Heart right ventricle (tissue), 16 donors: ENCODE measurements at regions not wholly inside any gene's neighbourhood (a gene's known extent, or its start where the extent isn't known, plus 50 kb on each side); places are given as distances from the start of the nearest gene placed in this dataset.

Experiments used
- ATAC-seq, 8 donors: fragments of 200-7000 bp; cut with Tn5 transposase; one replicate each; pipeline ENCODE4 v1.9.1; 2020; ENCODE audit warnings: mild to moderate bottlenecking in 8 of 8, moderate library complexity in 8 of 8, moderate number of reproducible peaks in 1 of 8
- DNase-seq, 2 donors: peaks; one replicate each; pipeline ENCODE4 v3.0.0-alpha.2; 2020
- H3K27ac ChIP-seq, 10 donors: fragments of 200-600 bp; sonication (generic) in 2 of 10; one replicate each; pipeline versions ENCODE4 v1.5.0 to v1.8.0; 2020 to 2022; ENCODE audit warnings: mild to moderate bottlenecking in 3 of 10
- H3K27me3 ChIP-seq, 7 donors: fragments of 200-600 bp; one replicate each; pipeline ENCODE4 v1.8.0; 2021 to 2022; ENCODE audit warnings: mild to moderate bottlenecking in 2 of 7
- H3K36me3 ChIP-seq, 9 donors: fragments of 200-600 bp; sonication (generic) in 1 of 9; one replicate each; pipeline versions ENCODE4 v1.5.0 to v1.8.0; 2020 to 2022; ENCODE audit warnings: mild to moderate bottlenecking in 2 of 9
- H3K4me1 ChIP-seq, 9 donors: fragments of 200-600 bp; sonication (generic) in 1 of 9; one replicate each; pipeline versions ENCODE4 v1.5.0 to v1.8.0; 2020 to 2022; ENCODE audit warnings: mild to moderate bottlenecking in 4 of 9
- H3K4me3 ChIP-seq, 10 donors: fragments of 200-600 bp; sonication (generic) in 2 of 10; one replicate each; pipeline versions ENCODE4 v1.5.0 to v1.8.0; 2020 to 2022; ENCODE audit warnings: mild to moderate bottlenecking in 7 of 10, moderate library complexity in 2 of 10
- H3K9me3 ChIP-seq, 11 donors: fragments of 200-600 bp in 10 of 11; sonication (generic) in 2 of 11; one replicate each; pipeline versions ENCODE4 v1.5.0 to v1.8.0; 2013 to 2022; ENCODE audit warnings: mild to moderate bottlenecking in 2 of 11, control low read depth in 1 of 11, moderate library complexity in 1 of 11
- WGBS, 2 donors: extraction: QIAGEN DNeasy Blood & Tissue Kit; methylation state at CpG; one replicate each; pipeline ENCODE4 v1.1.7; 2013; ENCODE audit warnings: inconsistent platforms in 1 of 2; 5-methylcytosine and 5-hydroxymethylcytosine counted together
- intact Hi-C, 10 donors: fragments of 100-400 bp; cut with DNase I; formaldehyde crosslinking; loops; one replicate each; pipeline versions ENCODE4 v1.11.1 to v1.14.2; 2022
- TF ChIP-seq, protein P1 (sequence below), 9 donors: fragments of 200-600 bp; sonication (generic) in 2 of 9; IDR thresholded peaks; one replicate each; pipeline versions ENCODE4 v1.5.0 to v1.8.0; 2021 to 2022; ENCODE audit warnings: antibody characterized with exemption in 9 of 9, mild to moderate bottlenecking in 5 of 9, moderate library complexity in 1 of 9
- donor health status: Arrhythmogenic right ventricular cardiomyopathy.
- donor health status: ischemic (EF 13 %, LVEDD 7.1; RV severe dilation, severe dysfunction).
- donor health status: healthy with polysubstance abuse.
- donor health status: DM: no; HTN: yes; CAD: no.
- donor health status: DM: no; HTN: no; CAD: no.
- donor health status: ischemic (EF 25% LVEDD 6.9; RV normal size, moderate dysfunction).
- donor health status: ischemic (EF 25% LVEDD 5.7; RV mildly dilated, moderate dysfunction).
- donor health status: healthy.
- donor health status: DM: yes; HTN: yes; CAD: no.
- donor health status: Ischemic cardiomyopathy.
- donor health status: ischemic (EF 35%, LVEDD 5.7; RV mildly dilated, moderate dysfunction).
- donor health status: nonischemic (EF 11% LVEDD 7.7; RV severe dilation, severe dysfunction).
- donor health status: DM: yes; HTN: yes; CAD: no.
- donor health status: PGD.
- donor health status: ischemic (EF 29% LVEDD 5.4; RV normal size, mild dysfunction).
- donor health status: nonischemic (EF 23%, LVEDD 6.1; RV moderate dilation, normal function).

DNA sequence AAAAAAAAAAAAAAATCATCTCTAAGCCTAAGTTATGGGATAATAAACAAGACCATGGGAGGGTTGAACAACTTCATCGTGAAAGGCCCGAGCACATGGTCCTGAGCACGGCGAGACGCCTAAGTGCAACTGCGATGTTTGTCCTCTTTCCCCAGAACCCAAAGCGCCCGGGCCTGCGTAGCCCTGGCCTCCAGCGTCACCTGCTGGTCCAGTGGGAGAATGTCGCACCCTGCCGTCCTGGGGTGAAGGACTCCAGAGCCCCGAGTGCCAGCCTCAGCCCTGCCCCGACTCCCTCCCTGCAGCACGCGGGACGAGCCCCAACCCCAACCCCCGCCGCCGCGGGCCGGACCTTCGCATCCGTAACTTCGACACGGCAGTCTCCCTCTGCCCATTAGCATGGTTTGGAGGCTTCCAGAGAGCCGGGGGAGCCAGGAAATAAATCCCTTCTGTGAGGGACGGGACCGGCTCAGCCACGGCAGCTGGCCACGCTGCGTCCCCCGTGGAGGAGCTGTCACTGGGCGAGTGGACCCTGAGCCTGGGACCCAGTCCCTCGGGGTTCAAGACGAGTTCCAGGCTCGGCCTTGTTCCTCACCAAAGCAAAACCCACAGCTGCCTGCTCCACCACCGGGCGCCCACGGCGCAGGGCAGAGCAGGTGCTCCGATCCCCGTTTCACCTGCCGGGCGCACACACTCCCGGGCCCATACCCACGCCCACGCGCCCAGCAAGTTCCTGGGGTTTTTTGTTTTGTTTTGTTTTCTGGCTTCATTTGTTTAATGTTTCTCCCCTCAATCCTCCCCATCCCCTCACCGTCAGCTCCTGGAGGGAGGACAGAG is 132.5 kb upstream of the HAND1 start:
- DNase-seq: peak; percentile 56 to 66
- H3K27me3 ChIP-seq: peaks cover 5 to 78% (median 62%) of the 10 kb centered on the region in 7 donors
- peaks cover 0 to 3% (median 0%) of the 10 kb centered on the region in 11 donors for H3K9me3 ChIP-seq
- H3K4me3 ChIP-seq: peak overlapping the region in 9 of 10 donors; percentile 10 to 48 (median 36)
- no peaks in the 10 kb centered on the region for H3K36me3 ChIP-seq
- intact Hi-C loops: loop anchor here in 8 of 10 donors (1.0 to 2.0 kb wide), 4 partner anchors 90 to 144 kb away; no protein-coding TSS in a partner anchor
- peak; percentile 86 to 93 (median 92) for ATAC-seq
- WGBS, 2 donors: 2 to 3% methylated on average over 49 to 50 of the region's 50 CpGs
- peaks cover 5 to 18% (median 13%) of the 10 kb centered on the region in 9 donors for H3K4me1 ChIP-seq
- H3K27ac ChIP-seq: no peak overlapping the region
- TF ChIP-seq, protein P1, sequence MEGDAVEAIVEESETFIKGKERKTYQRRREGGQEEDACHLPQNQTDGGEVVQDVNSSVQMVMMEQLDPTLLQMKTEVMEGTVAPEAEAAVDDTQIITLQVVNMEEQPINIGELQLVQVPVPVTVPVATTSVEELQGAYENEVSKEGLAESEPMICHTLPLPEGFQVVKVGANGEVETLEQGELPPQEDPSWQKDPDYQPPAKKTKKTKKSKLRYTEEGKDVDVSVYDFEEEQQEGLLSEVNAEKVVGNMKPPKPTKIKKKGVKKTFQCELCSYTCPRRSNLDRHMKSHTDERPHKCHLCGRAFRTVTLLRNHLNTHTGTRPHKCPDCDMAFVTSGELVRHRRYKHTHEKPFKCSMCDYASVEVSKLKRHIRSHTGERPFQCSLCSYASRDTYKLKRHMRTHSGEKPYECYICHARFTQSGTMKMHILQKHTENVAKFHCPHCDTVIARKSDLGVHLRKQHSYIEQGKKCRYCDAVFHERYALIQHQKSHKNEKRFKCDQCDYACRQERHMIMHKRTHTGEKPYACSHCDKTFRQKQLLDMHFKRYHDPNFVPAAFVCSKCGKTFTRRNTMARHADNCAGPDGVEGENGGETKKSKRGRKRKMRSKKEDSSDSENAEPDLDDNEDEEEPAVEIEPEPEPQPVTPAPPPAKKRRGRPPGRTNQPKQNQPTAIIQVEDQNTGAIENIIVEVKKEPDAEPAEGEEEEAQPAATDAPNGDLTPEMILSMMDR (IDR thresholded peaks at IDR 0.05): peak; percentile 59 to 86 (median 82)

DNA sequence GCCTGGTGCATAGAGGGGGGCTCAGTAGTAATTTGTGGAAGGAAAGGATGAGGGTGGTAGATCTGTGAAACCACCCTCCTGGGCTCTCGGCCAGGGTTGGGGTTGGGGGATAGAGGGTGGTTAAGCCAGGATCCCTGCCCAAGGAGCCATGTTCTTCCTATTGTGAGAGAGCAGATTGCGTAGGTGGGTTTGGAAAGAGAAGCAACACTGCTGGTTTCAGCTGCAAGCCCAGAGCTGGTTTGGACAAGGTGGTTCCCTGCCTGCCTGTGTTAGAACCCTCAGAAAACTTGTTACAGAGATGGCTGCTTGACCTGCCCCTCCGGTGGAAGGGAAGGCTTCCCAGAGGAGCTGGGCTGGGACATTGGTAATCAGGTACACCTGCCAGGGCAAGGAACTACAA is 131.2 kb upstream of the HAND1 start:
- intact Hi-C loops: loop anchor here in 4 of 10 donors (1.0 to 10.0 kb wide), 5 partner anchors 84 to 1292 kb away; no protein-coding TSS in a partner anchor
- DNase-seq: no peak
- Histone ChIP-seq H3K4me1 (peaks cover 5 to 18% (median 15%) of the 10 kb centered on the region in 9 donors), H3K9me3 (peaks cover 0 to 2% (median 0%) of the 10 kb centered on the region in 11 donors), H3K27me3 (peaks cover 5 to 74% (median 63%) of the 10 kb centered on the region in 7 donors), H3K36me3 (no peaks in the 10 kb centered on the region), H3K4me3 (no peak overlapping the region), H3K27ac (no peak overlapping the region)
- no peak for ATAC-seq
- 65 to 79% methylated on average over 3 of the region's 3 CpGs for WGBS, 2 donors
- TF ChIP-seq, protein P1 (IDR thresholded peaks at IDR 0.05): no peak

DNA sequence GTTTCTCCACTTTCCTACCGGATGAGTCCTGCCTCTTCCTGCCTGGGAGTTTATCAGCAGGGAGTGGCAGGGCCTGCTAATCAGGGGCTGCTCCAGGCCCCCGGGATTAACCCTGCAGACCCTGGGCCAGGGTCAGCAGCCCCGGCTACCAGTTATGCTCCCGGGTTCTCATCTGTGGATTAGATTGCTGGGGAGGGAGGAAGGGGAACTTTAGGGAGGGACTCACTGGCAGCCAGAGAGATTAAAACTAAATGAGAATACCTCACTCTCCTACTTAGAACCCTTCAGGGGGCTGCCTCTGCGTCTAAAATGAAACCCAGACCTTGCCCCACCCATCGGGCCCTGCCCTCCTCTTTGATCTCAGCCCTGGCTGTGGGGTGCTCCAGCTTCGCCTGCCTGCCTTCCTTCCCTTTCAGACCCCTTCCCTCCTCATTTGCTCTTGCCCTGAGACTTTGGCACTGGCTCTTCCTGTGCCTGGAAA is 130.5 kb upstream of the HAND1 start:
- intact Hi-C loops: loop anchor here in 4 of 10 donors (1.0 to 10.0 kb wide), 5 partner anchors 84 to 1291 kb away; no protein-coding TSS in a partner anchor
- DNase-seq: no peak
- Histone ChIP-seq H3K4me3 (no peak overlapping the region), H3K36me3 (no peaks in the 10 kb centered on the region), H3K4me1 (peaks cover 5 to 22% (median 15%) of the 10 kb centered on the region in 9 donors), H3K27me3 (peaks cover 5 to 74% (median 67%) of the 10 kb centered on the region in 7 donors), H3K27ac (no peak overlapping the region), H3K9me3 (no peaks in the 10 kb centered on the region)
- ATAC-seq: no peak
- TF ChIP-seq, protein P1 (IDR thresholded peaks at IDR 0.05): no peak
- WGBS, 2 donors: 48 to 52% methylated on average over 7 of the region's 7 CpGs

DNA sequence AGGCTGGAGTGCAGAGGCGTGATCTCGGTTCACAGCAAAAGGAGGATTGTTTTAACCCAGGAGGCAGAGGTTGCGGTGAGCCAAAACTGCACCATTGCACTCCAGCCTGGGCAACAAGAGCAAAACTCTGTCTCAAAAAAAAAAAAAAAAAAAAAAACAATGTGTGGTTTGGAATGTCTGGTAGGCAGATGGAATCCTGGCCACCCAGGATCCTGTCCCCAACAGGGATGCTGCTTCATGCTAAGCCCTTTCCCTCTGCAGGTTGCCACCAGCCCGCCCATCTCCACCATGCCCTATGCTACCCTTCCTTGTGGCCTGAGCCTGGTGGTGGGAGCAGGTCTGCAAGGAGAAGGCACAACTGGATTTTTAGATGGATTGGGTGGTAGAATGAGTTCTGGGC is 129.7 kb upstream of the HAND1 start:
- no peaks in the 10 kb centered on the region for H3K36me3 ChIP-seq
- no peak overlapping the region for H3K27ac ChIP-seq
- WGBS, 2 donors: 94 to 96% methylated on average over 4 of the region's 4 CpGs
- H3K4me3 ChIP-seq: no peak overlapping the region
- intact Hi-C loops: loop anchor here in 4 of 10 donors (5.0 to 10.0 kb wide), 4 partner anchors 83 to 1290 kb away; no protein-coding TSS in a partner anchor
- TF ChIP-seq, protein P1 (IDR thresholded peaks at IDR 0.05): no peak
- peaks cover 5 to 22% (median 15%) of the 10 kb centered on the region in 9 donors for H3K4me1 ChIP-seq
- H3K9me3 ChIP-seq: no peaks in the 10 kb centered on the region
- DNase-seq (no peak), ATAC-seq (no peak)
- H3K27me3 ChIP-seq: peaks cover 5 to 72% (median 62%) of the 10 kb centered on the region in 7 donors
